D721Med (cell line): ENCODE measurements at regions not wholly inside any gene's neighbourhood (a gene's known extent, or its start where the extent isn't known, plus 50 kb on each side); places are given as distances from the start of the nearest gene placed in this dataset.

Source experiments
- DNase-seq: peaks from one replicate; pipeline ENCODE4 v3.0.0; 2011; ENCODE audit warnings: low spot score; ENCODE audit not compliant: insufficient read length
- FAIRE-seq: peaks from 2 replicates; lab custom pipeline; 2011; peaks lifted over from hg19 to GRCh38; lab: Jason Lieb, UNC
- TF ChIP-seq, protein P1 (sequence below): IDR thresholded peaks from 2 replicates; pipeline ENCODE4 v1.5.1; 2012; ENCODE audit warnings: mild to moderate bottlenecking, control low read depth; ENCODE audit not compliant: insufficient read depth; ENCODE audit errors: missing control alignments

GRCh38 chr1:21357161-21357560, 66.9 kb upstream of the ECE1 start:
- no peak for FAIRE-seq

GRCh38 chr1:21355956-21356355, 65.7 kb upstream of the ECE1 start:
- DNase-seq: no peak
- no peak for FAIRE-seq
- TF ChIP-seq, protein P1, sequence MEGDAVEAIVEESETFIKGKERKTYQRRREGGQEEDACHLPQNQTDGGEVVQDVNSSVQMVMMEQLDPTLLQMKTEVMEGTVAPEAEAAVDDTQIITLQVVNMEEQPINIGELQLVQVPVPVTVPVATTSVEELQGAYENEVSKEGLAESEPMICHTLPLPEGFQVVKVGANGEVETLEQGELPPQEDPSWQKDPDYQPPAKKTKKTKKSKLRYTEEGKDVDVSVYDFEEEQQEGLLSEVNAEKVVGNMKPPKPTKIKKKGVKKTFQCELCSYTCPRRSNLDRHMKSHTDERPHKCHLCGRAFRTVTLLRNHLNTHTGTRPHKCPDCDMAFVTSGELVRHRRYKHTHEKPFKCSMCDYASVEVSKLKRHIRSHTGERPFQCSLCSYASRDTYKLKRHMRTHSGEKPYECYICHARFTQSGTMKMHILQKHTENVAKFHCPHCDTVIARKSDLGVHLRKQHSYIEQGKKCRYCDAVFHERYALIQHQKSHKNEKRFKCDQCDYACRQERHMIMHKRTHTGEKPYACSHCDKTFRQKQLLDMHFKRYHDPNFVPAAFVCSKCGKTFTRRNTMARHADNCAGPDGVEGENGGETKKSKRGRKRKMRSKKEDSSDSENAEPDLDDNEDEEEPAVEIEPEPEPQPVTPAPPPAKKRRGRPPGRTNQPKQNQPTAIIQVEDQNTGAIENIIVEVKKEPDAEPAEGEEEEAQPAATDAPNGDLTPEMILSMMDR: no peak

More at GRCh38 chr1:21357161-21357560, 66.9 kb upstream of the ECE1 start:
- DNase-seq: no peak
- TF ChIP-seq, protein P1: no peak

- TF ChIP-seq, protein P1: no peak
- FAIRE-seq (no peak), DNase-seq (no peak)
Measured at GRCh38 chr1:21352586-21352985, 62.3 kb upstream of the ECE1 start.

DNA sequence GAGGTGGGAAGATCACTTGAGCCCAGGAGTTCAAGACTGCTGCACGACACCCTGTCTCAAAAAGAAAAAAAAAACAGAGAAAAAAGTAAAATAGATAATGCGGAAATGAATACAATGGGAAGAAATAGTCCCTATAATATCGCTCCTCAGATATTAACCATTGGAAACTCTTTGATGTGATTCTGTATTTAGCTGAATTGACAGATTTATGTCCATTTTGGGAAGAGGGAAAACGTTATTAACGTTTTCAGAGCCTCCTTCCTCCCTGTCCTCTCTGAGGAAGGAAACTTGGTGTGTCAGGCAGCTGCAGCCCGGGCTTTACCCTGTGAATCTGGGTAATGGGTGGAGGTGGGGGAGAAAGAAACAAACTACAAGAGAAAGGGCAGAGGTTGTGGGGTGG, 61.6 kb upstream of the ECE1 start:
- FAIRE-seq (no peak), DNase-seq (no peak)
- TF ChIP-seq, protein P1: no peak

DNA sequence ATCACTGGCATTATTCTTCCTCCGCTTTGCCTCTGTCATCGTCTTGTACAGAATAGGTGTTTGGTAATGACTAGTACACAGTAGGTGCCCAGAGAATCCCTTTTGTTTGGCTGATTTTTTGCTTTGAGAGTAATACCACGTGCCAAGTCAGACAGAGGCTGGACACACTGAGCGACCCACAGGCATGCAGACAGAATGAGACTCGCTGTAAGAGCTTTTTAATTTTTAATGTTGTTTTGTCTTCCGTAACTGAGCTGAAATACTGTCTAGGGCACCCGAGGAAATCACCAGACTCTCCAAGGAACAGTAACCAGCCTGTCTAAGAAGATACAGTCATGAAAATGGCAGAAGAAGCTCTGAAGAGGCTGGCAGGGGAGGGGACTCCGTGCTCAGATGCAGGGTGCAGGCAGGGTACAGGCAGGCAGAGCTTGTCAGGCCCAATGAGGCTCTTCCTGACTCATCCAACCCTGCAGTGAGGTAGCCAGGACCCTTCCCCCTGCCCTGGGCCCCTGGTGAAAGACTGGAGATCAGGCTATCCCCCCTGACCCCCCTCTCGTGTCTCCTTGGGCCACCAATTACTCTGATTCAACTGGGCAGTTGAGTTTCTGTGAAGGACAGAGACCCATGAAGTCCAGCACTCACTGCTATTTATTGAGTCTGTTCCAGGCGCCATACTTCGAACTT, 60.1 kb upstream of the ECE1 start:
- DNase-seq: no peak
- TF ChIP-seq, protein P1: no peak
- FAIRE-seq: no peak

GRCh38 chr1:21349693-21350092, 59.4 kb upstream of the ECE1 start:
- TF ChIP-seq, protein P1: no peak
- DNase-seq: no peak
- no peak for FAIRE-seq

GRCh38 chr1:21347072-21347581, 56.9 kb upstream of the ECE1 start:
- TF ChIP-seq, protein P1: no peak
- FAIRE-seq (no peak), DNase-seq (no peak)
